HL-60/S4 treated with phorbol 12-myristate 13-acetate at 8.2 ng/mL for 4 days and 3 days (cell line): ENCODE measurements at regions not wholly inside any gene's neighbourhood (a gene's known extent, or its start where the extent isn't known, plus 50 kb on each side); places are given as distances from the start of the nearest gene placed in this dataset.

Experiments used
- in situ Hi-C: fragments of 300-500 bp; cut with MboI; formaldehyde crosslinking; loops from 2 replicates; pipeline ENCODE4 v1.15.0; 2022; ENCODE audit warnings: low sequenced_read_pairs

GRCh38 chr11:122523846-122524805, 131.4 kb upstream of the UBASH3B start:
- in situ Hi-C loops, result loop anchor here (25.0 kb wide), 1 partner anchor 862 kb away; no protein-coding TSS in a partner anchor

- in situ Hi-C loops, result loop anchor here (25.0 kb wide), 1 partner anchor 859 kb away; no protein-coding TSS in a partner anchor
Observed at GRCh38 chr11:122521626-122522025, 133.9 kb upstream of the UBASH3B start.

- in situ Hi-C loops, result loop anchor here (25.0 kb wide), 1 partner anchor 855 kb away; no protein-coding TSS in a partner anchor
Observed at GRCh38 chr11:122517403-122518379, 137.8 kb upstream of the UBASH3B start.

- in situ Hi-C loops, result loop anchor here (25.0 kb wide), 1 partner anchor 854 kb away; no protein-coding TSS in a partner anchor
Observed at GRCh38 chr11:122516686-122517085, 138.8 kb upstream of the UBASH3B start.

- in situ Hi-C loops, result loop anchor here (25.0 kb wide), 1 partner anchor 852 kb away; no protein-coding TSS in a partner anchor
Observed at GRCh38 chr11:122513997-122514396, 141.5 kb upstream of the UBASH3B start.

GRCh38 chr11:122513328-122513727, 142.2 kb upstream of the UBASH3B start:
- in situ Hi-C loops, result loop anchor here (25.0 kb wide), 1 partner anchor 851 kb away; no protein-coding TSS in a partner anchor

- in situ Hi-C loops, result loop anchor here (25.0 kb wide), 1 partner anchor 850 kb away; no protein-coding TSS in a partner anchor
Observed at GRCh38 chr11:122512688-122513087, 142.8 kb upstream of the UBASH3B start.

GRCh38 chr11:122509899-122510298, 145.6 kb upstream of the UBASH3B start:
- in situ Hi-C loops, result loop anchor here (10.0 to 25.0 kb wide), 2 partner anchors 295 to 848 kb away; no protein-coding TSS in a partner anchor

- in situ Hi-C loops, result loop anchor here (10.0 to 25.0 kb wide), 2 partner anchors 294 to 847 kb away; no protein-coding TSS in a partner anchor
Observed at GRCh38 chr11:122509091-122509490, 146.4 kb upstream of the UBASH3B start.

GRCh38 chr11:122505304-122506006, 150.1 kb upstream of the UBASH3B start:
- in situ Hi-C loops, result loop anchor here (10.0 to 25.0 kb wide), 2 partner anchors 291 to 843 kb away; no protein-coding TSS in a partner anchor

GRCh38 chr11:122494221-122494620, 161.3 kb upstream of the UBASH3B start:
- in situ Hi-C loops, result no loop called here

GRCh38 chr11:122491509-122491908, 164.0 kb upstream of the UBASH3B start:
- in situ Hi-C loops, result no loop called here

- in situ Hi-C loops, result no loop called here
Observed at GRCh38 chr11:122488892-122489706, 166.4 kb upstream of the UBASH3B start.

- in situ Hi-C loops, result no loop called here
Observed at GRCh38 chr11:122487669-122488068, 167.9 kb upstream of the UBASH3B start.

- in situ Hi-C loops, result no loop called here
Observed at GRCh38 chr11:122486793-122487495, 168.6 kb upstream of the UBASH3B start.

- in situ Hi-C loops, result no loop called here
Observed at GRCh38 chr11:122478986-122479385, 176.5 kb upstream of the UBASH3B start.

GRCh38 chr11:122468965-122469364, 186.6 kb upstream of the UBASH3B start:
- in situ Hi-C loops, result no loop called here

- in situ Hi-C loops, result no loop called here
Observed at GRCh38 chr11:122463530-122463929, 192.0 kb upstream of the UBASH3B start.
